OCI-LY1 (cell line): ENCODE measurements at regions not wholly inside any gene's neighbourhood (a gene's known extent, or its start where the extent isn't known, plus 50 kb on each side); places are given as distances from the start of the nearest gene placed in this dataset.

Experiments
- H2AFZ ChIP-seq: fragments of 200-600 bp; sonication (generic), shearing (Covaris generic); 2 replicates; pipeline ENCODE4 v1.6.0; 2014; ENCODE audit warnings: antibody characterized with exemption, mild to moderate bottlenecking, low read length
- H3F3A ChIP-seq: fragments of 200-600 bp; sonication (generic), shearing (Covaris generic); 2 replicates; pipeline ENCODE4 v1.6.0; 2014; ENCODE audit warnings: mild to moderate bottlenecking, antibody characterized with exemption, low read length, moderate library complexity; ENCODE audit not compliant: insufficient read depth
- H3K27ac ChIP-seq: fragments of 200-600 bp; sonication (generic); 2 replicates; pipeline ENCODE4 v1.5.1; 2014; ENCODE audit warnings: low read length, mixed run types, mild to moderate bottlenecking, low read depth; ENCODE audit not compliant: poor library complexity, severe bottlenecking
- H3K27me3 ChIP-seq: fragments of 200-600 bp; sonication (generic); 2 replicates; pipeline ENCODE4 v1.6.0; 2014; ENCODE audit warnings: antibody characterized with exemption, mild to moderate bottlenecking, low read length, moderate library complexity; ENCODE audit not compliant: insufficient read depth
- H3K36me3 ChIP-seq: fragments of 200-600 bp; sonication (generic); 2 replicates; pipeline ENCODE4 v1.6.1; 2014; ENCODE audit warnings: mild to moderate bottlenecking, antibody characterized with exemption, low read length, moderate library complexity, mixed read lengths; ENCODE audit not compliant: insufficient read depth
- H3K4me1 ChIP-seq: fragments of 200-600 bp; sonication (generic); 2 replicates; pipeline ENCODE4 v1.5.1; 2014; ENCODE audit warnings: mild to moderate bottlenecking, low read length, moderate library complexity; ENCODE audit not compliant: insufficient read depth, severe bottlenecking
- H3K4me2 ChIP-seq: fragments of 200-600 bp; sonication (generic), shearing (Covaris generic); 2 replicates; pipeline ENCODE4 v1.6.1; 2014; ENCODE audit warnings: low read length
- H3K4me3 ChIP-seq: fragments of 200-600 bp; sonication (generic); 2 replicates; pipeline ENCODE4 v1.5.1; 2014; ENCODE audit warnings: low read length, low read depth, mild to moderate bottlenecking, mixed read lengths; ENCODE audit not compliant: poor library complexity, severe bottlenecking
- H3K79me2 ChIP-seq: fragments of 200-600 bp; shearing (Covaris generic); 2 replicates; pipeline ENCODE4 v1.6.1; 2016; ENCODE audit warnings: mixed run types, low read length, mixed read lengths; ENCODE audit not compliant: insufficient read depth
- H3K9ac ChIP-seq: fragments of 200-600 bp; sonication (generic), shearing (Covaris generic); 2 replicates; pipeline ENCODE4 v1.6.1; 2014; ENCODE audit warnings: mild to moderate bottlenecking, low read length, mixed read lengths
- H3K9me2 ChIP-seq: fragments of 200-600 bp; sonication (generic), shearing (Covaris generic); 2 replicates; pipeline ENCODE4 v1.6.1; 2014; ENCODE audit warnings: low read depth, mild to moderate bottlenecking, low read length, mixed read lengths
- H3K9me3 ChIP-seq: fragments of 200-600 bp; shearing (Covaris generic); 2 replicates; pipeline ENCODE4 v1.6.1; 2014; ENCODE audit warnings: low read length, mixed read lengths
- H4K20me1 ChIP-seq: fragments of 200-600 bp; sonication (generic), shearing (Covaris generic); 2 replicates; pipeline ENCODE4 v1.6.0; 2016; ENCODE audit warnings: mild to moderate bottlenecking, low read length; ENCODE audit not compliant: insufficient read depth
- CTCF ChIP-seq: fragments of 200-600 bp; sonication (generic), shearing (Covaris generic); IDR thresholded peaks from 2 replicates; pipeline ENCODE4 v1.5.1; 2017; ENCODE audit warnings: mild to moderate bottlenecking, antibody characterized with exemption, low read length, moderate library complexity, mixed read lengths
- EZH2 ChIP-seq: fragments of 200-600 bp; sonication (generic), shearing (Covaris generic); IDR thresholded peaks from 2 replicates; pipeline ENCODE4 v1.8.0; 2017; ENCODE audit warnings: borderline replicate concordance, mixed run types, mild to moderate bottlenecking, antibody characterized with exemption, low read length, moderate library complexity, mixed read lengths

GRCh38 chr10:36728626-36729025 is 396.8 kb upstream of the ANKRD30A start:
- no peaks in the 10 kb centered on the region for H3K36me3 ChIP-seq
- H3K79me2 ChIP-seq, result no peaks in the 10 kb centered on the region
- no peak overlapping the region for H3K4me2 ChIP-seq
- H3F3A ChIP-seq, result no peaks in the 10 kb centered on the region
- no peak overlapping the region for H3K9ac ChIP-seq
- H3K4me3 ChIP-seq, result no peak overlapping the region
- TF ChIP-seq EZH2 (no peak), CTCF (no peak)
- no peak overlapping the region for H3K27ac ChIP-seq
- H3K9me3 ChIP-seq, result no peaks in the 10 kb centered on the region
- H3K9me2 ChIP-seq, result no peaks in the 10 kb centered on the region
- no peaks in the 10 kb centered on the region for H4K20me1 ChIP-seq
- no peaks in the 10 kb centered on the region for H3K27me3 ChIP-seq
- H2AFZ ChIP-seq, result no peak overlapping the region
- H3K4me1 ChIP-seq, result no peaks in the 10 kb centered on the region

GRCh38 chr10:36725581-36726520 is 399.5 kb upstream of the ANKRD30A start:
- Histone ChIP-seq H3K4me2 (no peak overlapping the region), H3K4me3 (no peak overlapping the region), H3K9me3 (no peaks in the 10 kb centered on the region), H3K27me3 (no peaks in the 10 kb centered on the region), H3K9ac (no peak overlapping the region), H3K79me2 (no peaks in the 10 kb centered on the region), H3K9me2 (no peaks in the 10 kb centered on the region), H3K27ac (no peak overlapping the region), H4K20me1 (no peaks in the 10 kb centered on the region), H3F3A (no peaks in the 10 kb centered on the region), H3K36me3 (no peaks in the 10 kb centered on the region), H3K4me1 (no peaks in the 10 kb centered on the region), H2AFZ (no peak overlapping the region)
- TF ChIP-seq EZH2 (no peak), CTCF (peak; percentile 22; the same call in 1 of the 2 replicates)

GRCh38 chr10:36722777-36723176 is 402.6 kb upstream of the ANKRD30A start:
- Histone ChIP-seq H3K9me2 (no peaks in the 10 kb centered on the region), H3K27me3 (no peaks in the 10 kb centered on the region), H3K9ac (no peak overlapping the region), H3F3A (no peaks in the 10 kb centered on the region), H3K27ac (no peak overlapping the region), H3K79me2 (no peaks in the 10 kb centered on the region), H3K9me3 (no peaks in the 10 kb centered on the region), H3K36me3 (no peaks in the 10 kb centered on the region), H3K4me2 (no peak overlapping the region), H4K20me1 (no peaks in the 10 kb centered on the region), H3K4me3 (no peak overlapping the region), H3K4me1 (no peaks in the 10 kb centered on the region), H2AFZ (no peak overlapping the region)
- no peak for TF ChIP-seq CTCF
